GM12873 (cell line): ENCODE measurements at regions not wholly inside any gene's neighbourhood (a gene's known extent, or its start where the extent isn't known, plus 50 kb on each side); places are given as distances from the start of the nearest gene placed in this dataset.

Experiments
- CTCF ChIP-seq: IDR thresholded peaks from 2 replicates; pipeline ENCODE4 v1.5.1; 2012; ENCODE audit warnings: low read depth, mild to moderate bottlenecking, moderate library complexity, low read length, control low read depth; ENCODE audit not compliant: insufficient read depth; ENCODE audit errors: missing control alignments

- TF ChIP-seq CTCF, result no peak
These were observed 161.5 kb downstream of the NUAK1 start for GRCh38 chr12:105977236-105977635.

GRCh38 chr12:105977652-105978051 is 161.1 kb downstream of the NUAK1 start:
- no peak for TF ChIP-seq CTCF

- TF ChIP-seq CTCF, result no peak
These were observed 160.5 kb downstream of the NUAK1 start for GRCh38 chr12:105978276-105978675.

GRCh38 chr12:105978686-105979085 is 160.1 kb downstream of the NUAK1 start:
- TF ChIP-seq CTCF, result no peak

GRCh38 chr12:105980085-105980484 is 158.7 kb downstream of the NUAK1 start:
- TF ChIP-seq CTCF, result no peak

- no peak for TF ChIP-seq CTCF
These were observed 158.2 kb downstream of the NUAK1 start for GRCh38 chr12:105980533-105980932.

GRCh38 chr12:105982022-105982421 is 156.7 kb downstream of the NUAK1 start:
- no peak for TF ChIP-seq CTCF

GRCh38 chr12:105983622-105984320 is 155.0 kb downstream of the NUAK1 start:
- TF ChIP-seq CTCF, result no peak
